ENCODE measurements at regions not wholly inside any gene's neighbourhood (a gene's known extent, or its start where the extent isn't known, plus 50 kb on each side); places are given as distances from the start of the nearest gene placed in this dataset.

DNA sequence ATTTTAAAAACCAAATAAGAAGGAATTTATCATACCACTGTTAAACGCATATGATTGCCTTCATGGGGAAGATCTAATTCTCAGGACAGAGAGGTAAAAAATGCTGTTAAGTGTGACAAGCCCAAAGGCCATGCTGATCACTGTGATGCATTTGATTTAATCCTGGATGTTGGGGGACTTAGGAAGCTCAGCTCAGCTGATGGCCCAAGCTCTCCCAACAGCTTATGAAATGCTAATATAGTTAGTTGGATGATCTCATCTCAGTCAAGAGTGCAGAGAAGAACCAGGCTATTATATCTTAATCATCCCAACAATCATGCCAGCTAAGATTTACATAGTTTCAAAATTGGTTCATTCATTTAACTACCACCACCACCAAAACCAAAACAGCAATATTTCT lies 340.0 kb downstream of the IL20RB start:
- 89 to 100% methylated on average over 1 of the region's 1 CpG for WGBS, 2 donors (ENCODE audit: low coverage in 1 of 2)
- Histone ChIP-seq H3K27me3 (no peaks in the 10 kb centered on the region), H3K36me3 (no peaks in the 10 kb centered on the region), H3K27ac (no peak overlapping the region), H3K9me3 (no peaks in the 10 kb centered on the region), H3K4me1 (no peaks in the 10 kb centered on the region), H3K4me3 (no peak overlapping the region)
- TF ChIP-seq EP300 (IDR thresholded peaks at IDR 0.05) (no peak), POLR2AphosphoS5 (IDR thresholded peaks at IDR 0.05) (no peak), POLR2A (IDR thresholded peaks at IDR 0.05) (no peak)
- TF ChIP-seq, protein P1, sequence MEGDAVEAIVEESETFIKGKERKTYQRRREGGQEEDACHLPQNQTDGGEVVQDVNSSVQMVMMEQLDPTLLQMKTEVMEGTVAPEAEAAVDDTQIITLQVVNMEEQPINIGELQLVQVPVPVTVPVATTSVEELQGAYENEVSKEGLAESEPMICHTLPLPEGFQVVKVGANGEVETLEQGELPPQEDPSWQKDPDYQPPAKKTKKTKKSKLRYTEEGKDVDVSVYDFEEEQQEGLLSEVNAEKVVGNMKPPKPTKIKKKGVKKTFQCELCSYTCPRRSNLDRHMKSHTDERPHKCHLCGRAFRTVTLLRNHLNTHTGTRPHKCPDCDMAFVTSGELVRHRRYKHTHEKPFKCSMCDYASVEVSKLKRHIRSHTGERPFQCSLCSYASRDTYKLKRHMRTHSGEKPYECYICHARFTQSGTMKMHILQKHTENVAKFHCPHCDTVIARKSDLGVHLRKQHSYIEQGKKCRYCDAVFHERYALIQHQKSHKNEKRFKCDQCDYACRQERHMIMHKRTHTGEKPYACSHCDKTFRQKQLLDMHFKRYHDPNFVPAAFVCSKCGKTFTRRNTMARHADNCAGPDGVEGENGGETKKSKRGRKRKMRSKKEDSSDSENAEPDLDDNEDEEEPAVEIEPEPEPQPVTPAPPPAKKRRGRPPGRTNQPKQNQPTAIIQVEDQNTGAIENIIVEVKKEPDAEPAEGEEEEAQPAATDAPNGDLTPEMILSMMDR (IDR thresholded peaks at IDR 0.05) = no peak
- ATAC-seq = no peak

DNA sequence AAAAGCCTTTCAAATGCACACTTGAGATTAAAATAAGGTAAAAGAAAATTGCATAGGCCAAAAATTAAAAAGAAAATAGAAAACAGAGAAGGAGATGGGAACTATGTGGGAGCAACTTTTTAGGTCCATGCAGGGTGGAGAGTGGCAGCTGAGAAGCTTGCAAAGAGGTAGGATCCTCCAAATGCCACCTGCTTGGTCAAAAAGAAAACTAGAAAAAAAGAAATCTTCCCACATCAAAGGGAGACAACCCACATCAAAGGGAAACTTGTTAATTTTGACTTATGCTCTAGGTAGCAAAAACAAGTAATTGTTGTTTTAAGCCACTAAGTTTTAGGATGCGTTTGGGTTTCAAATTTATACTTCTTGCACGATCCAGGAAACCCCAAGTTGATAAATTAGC lies 342.9 kb downstream of the IL20RB start:
- ATAC-seq = no peak
- no peaks in the 10 kb centered on the region for H3K4me1 ChIP-seq
- H3K4me3 ChIP-seq = no peak overlapping the region
- no peak for TF ChIP-seq POLR2AphosphoS5 (IDR thresholded peaks at IDR 0.05)
- TF ChIP-seq POLR2A (IDR thresholded peaks at IDR 0.05) = no peak
- TF ChIP-seq, protein P1 (IDR thresholded peaks at IDR 0.05) = no peak
- no peak for TF ChIP-seq EP300 (IDR thresholded peaks at IDR 0.05)
- no peak overlapping the region for H3K27ac ChIP-seq
- H3K9me3 ChIP-seq = no peaks in the 10 kb centered on the region
- 84 to 88% methylated on average over 2 of the region's 2 CpGs for WGBS, 2 donors (ENCODE audit: low coverage in 1 of 2)
- no peaks in the 10 kb centered on the region for H3K36me3 ChIP-seq
- H3K27me3 ChIP-seq = no peaks in the 10 kb centered on the region

DNA sequence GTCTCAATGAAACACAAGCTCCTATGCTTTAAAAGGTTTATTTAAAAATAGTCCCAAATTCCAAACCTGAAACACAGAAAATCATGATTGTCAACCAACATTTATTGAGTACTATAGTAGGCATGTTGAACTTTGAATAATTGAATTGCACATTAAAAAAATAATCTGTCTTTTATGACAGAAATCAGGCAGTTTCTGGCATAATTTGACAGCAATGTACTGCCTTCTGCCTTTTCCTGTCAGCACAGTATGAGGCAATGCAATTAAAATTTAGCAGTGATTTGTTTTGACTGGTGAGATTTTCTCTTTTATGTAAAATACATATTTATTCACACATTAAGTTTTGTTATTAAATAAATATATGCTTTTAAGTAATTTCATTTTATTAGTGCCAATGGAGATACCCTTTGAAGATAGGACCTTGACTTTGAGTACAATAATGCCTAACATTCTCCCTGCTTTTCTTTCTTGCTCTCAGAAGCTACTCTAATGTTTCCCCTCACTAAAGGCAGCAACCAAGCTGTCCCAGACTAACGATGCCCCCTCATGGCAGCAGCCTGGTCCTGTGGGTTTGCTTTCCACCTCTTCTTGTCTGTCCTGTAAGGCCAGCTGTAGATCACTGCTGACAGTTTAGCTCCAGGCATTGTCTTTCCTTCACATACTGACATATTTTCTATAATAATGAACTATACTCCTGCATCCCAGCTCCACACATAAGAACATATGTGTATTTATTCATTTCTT lies 346.7 kb downstream of the IL20RB start:
- 47 to 50% methylated on average over 1 of the region's 1 CpG for WGBS, 2 donors (ENCODE audit: low coverage in 1 of 2)
- no peak for TF ChIP-seq POLR2AphosphoS5 (IDR thresholded peaks at IDR 0.05)
- TF ChIP-seq, protein P1 (IDR thresholded peaks at IDR 0.05) = no peak
- TF ChIP-seq POLR2A (IDR thresholded peaks at IDR 0.05) = no peak
- TF ChIP-seq EP300 (IDR thresholded peaks at IDR 0.05) = no peak
- H3K36me3 ChIP-seq = no peaks in the 10 kb centered on the region
- no peaks in the 10 kb centered on the region for H3K4me1 ChIP-seq
- peaks cover 0 to 4% (median 0%) of the 10 kb centered on the region in 3 donors for H3K9me3 ChIP-seq
- H3K4me3 ChIP-seq = no peak overlapping the region
- H3K27me3 ChIP-seq = no peaks in the 10 kb centered on the region
- H3K27ac ChIP-seq = no peak overlapping the region
- ATAC-seq = no peak

DNA sequence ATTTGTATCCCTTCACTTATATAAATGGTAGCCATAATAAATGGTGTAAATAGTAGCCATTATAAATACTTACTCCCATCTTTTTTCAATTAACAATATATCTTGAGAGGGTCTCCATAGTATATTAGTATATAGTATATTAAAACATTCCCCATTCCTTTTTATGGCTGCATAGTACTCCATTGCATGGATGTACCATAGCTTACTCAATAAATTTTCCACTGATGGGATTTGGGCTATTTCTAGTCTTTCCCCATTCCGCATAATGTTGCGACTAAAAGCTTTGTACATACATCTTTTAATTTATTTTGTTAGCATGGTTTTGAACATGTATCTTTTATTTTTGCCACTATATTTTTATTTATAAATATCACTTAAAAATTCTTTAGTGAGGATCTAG lies 366.3 kb downstream of the IL20RB start:
- WGBS, 2 donors (ENCODE audit: low coverage in 1 of 2) = 100% methylated on average over 2 of the region's 2 CpGs
- H3K4me1 ChIP-seq = no peaks in the 10 kb centered on the region

More for the DNA sequence above, 366.3 kb downstream of the IL20RB start:
- no peaks in the 10 kb centered on the region for H3K36me3 ChIP-seq
- no peak overlapping the region for H3K27ac ChIP-seq
- TF ChIP-seq POLR2AphosphoS5 (IDR thresholded peaks at IDR 0.05) (no peak), POLR2A (IDR thresholded peaks at IDR 0.05) (no peak), EP300 (IDR thresholded peaks at IDR 0.05) (no peak)
- TF ChIP-seq, protein P1 (IDR thresholded peaks at IDR 0.05) = no peak
- peaks cover 0 to 21% (median 0%) of the 10 kb centered on the region in 3 donors for H3K9me3 ChIP-seq
- no peaks in the 10 kb centered on the region for H3K27me3 ChIP-seq
- no peak overlapping the region for H3K4me3 ChIP-seq
- ATAC-seq = no peak

Data from gastroesophageal sphincter (tissue), 4 donors.